ENCODE measurements at regions not wholly inside any gene's neighbourhood (a gene's known extent, or its start where the extent isn't known, plus 50 kb on each side); places are given as distances from the start of the nearest gene placed in this dataset.

DNA sequence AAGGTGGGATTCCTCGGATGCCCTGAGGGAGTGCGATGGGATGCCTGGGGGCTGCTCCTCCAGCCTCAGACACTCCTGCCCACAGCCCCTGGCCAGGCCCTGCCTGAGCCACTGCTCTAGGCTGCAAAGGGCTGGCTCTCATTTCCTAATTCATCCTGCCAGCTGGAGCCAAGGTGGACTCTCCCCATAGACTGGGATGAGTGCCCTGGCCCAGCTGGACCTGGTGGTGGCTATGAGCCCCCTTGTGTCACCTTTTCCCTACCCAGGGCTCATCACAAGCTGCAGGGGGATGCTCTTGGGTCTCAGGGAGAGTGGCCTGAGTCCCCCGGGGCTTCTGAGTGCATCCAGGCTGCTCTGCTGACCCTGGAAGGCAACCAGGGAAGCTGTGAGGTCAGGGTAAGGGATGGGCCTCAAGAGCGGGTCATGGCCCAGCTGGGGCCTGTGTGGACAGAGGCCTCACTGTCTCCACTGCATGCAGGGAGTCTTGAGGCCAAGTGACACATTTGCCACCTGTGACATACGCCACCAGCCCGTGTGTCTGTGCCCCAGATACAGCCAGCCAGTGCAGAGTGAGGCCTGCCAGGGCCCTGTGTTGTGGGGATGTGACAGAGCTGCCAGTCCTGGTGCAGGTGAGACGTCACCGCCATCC lies 102.7 kb upstream of the IER5L start:
- 93 to 98% methylated on average over 7 to 8 of the region's 8 CpGs for WGBS, 2 donors
- H3K27ac ChIP-seq, result no peak overlapping the region
- H3K9me3 ChIP-seq, result no peaks in the 10 kb centered on the region
- DNase-seq (peak in 1 of 2 donors; percentile 31), ATAC-seq (ENCODE audit: low FRiP score in 2 of 2) (no peak)
- H3K4me3 ChIP-seq, result no peak overlapping the region
- no peaks in the 10 kb centered on the region for H3K27me3 ChIP-seq
- peaks cover 17 to 28% (median 21%) of the 10 kb centered on the region in 4 donors for H3K4me1 ChIP-seq
- TF ChIP-seq EP300 (IDR thresholded peaks at IDR 0.05) (no peak), POLR2AphosphoS5 (IDR thresholded peaks at IDR 0.05) (no peak)
- TF ChIP-seq, protein P1, sequence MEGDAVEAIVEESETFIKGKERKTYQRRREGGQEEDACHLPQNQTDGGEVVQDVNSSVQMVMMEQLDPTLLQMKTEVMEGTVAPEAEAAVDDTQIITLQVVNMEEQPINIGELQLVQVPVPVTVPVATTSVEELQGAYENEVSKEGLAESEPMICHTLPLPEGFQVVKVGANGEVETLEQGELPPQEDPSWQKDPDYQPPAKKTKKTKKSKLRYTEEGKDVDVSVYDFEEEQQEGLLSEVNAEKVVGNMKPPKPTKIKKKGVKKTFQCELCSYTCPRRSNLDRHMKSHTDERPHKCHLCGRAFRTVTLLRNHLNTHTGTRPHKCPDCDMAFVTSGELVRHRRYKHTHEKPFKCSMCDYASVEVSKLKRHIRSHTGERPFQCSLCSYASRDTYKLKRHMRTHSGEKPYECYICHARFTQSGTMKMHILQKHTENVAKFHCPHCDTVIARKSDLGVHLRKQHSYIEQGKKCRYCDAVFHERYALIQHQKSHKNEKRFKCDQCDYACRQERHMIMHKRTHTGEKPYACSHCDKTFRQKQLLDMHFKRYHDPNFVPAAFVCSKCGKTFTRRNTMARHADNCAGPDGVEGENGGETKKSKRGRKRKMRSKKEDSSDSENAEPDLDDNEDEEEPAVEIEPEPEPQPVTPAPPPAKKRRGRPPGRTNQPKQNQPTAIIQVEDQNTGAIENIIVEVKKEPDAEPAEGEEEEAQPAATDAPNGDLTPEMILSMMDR (IDR thresholded peaks at IDR 0.05), result no peak
- H3K36me3 ChIP-seq, result peaks cover 0 to 1% (median 0%) of the 10 kb centered on the region in 4 donors

DNA sequence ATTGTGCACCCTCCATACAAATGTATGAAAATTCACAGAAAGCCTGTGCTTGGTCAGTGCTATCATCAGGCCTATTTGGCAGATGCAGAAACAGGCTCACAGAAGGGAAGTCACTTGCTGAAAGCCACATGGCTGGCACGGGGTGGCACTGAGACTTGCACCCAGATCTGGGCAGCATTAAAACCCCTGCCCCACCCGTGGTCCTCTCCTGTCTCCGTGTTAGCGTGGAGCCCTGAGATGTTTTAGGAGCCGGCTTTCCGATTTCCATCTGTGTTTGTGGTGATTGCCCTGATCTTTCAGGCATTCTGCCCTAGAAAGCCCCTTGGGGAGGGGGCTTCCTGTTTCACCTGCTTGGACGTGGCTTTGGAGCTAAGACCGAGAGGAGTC lies 102.2 kb upstream of the IER5L start:
- H3K4me3 ChIP-seq, result no peak overlapping the region
- no peak overlapping the region for H3K27ac ChIP-seq
- no peak for ATAC-seq (ENCODE audit: low FRiP score in 2 of 2)
- H3K9me3 ChIP-seq, result no peaks in the 10 kb centered on the region
- H3K4me1 ChIP-seq, result peaks cover 17 to 28% (median 21%) of the 10 kb centered on the region in 4 donors
- TF ChIP-seq, protein P1 (IDR thresholded peaks at IDR 0.05), result no peak
- TF ChIP-seq POLR2AphosphoS5 (IDR thresholded peaks at IDR 0.05) (no peak), POLR2A (IDR thresholded peaks at IDR 0.05) (no peak), EP300 (IDR thresholded peaks at IDR 0.05) (no peak)
- no peak for DNase-seq
- 86 to 100% methylated on average over 1 to 8 of the region's 8 CpGs for WGBS, 2 donors
- H3K36me3 ChIP-seq, result no peaks in the 10 kb centered on the region
- H3K27me3 ChIP-seq, result no peaks in the 10 kb centered on the region

DNA sequence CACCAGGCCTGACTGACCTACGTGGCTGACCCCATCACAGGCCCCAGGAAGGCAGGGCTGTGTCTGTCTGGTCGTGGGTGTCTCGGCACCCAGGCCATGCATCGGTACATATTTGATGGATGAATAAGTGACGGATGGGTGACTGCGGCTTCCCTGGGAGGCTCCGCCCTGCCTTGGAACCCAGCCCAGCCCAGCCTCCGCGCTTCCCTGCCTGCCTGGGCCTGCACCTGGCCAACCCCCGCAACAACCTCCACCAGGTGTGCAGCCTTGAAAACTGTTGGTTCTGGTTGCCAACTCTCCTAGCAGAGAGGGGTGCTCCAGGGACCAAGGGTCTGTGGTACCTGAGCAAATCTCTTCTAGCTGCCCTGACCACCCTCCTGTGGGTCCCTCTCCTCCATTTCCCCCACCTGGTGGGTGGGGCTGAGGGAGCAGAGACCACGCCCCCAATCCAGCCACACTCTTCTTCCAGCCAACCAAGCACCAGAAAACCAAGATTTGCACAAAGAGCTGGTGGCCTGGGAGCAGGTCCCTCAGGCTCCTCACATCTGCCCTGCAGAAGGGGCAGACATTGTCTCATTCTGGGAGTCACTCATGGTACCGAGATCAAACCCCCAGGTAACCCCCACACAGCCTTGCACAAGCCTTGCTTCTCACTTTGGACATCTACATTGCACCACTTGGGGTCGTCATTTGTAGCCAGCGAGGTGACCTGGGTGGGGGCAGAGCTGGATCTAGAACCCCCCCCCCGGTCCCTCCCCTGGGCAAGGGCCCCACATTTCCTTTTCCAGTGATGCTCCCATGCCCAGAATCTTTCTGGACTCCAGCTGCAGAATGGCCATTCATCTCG lies 100.6 kb upstream of the IER5L start:
- no peaks in the 10 kb centered on the region for H3K27me3 ChIP-seq
- peak; percentile 20 to 79 for DNase-seq
- H3K27ac ChIP-seq, result no peak overlapping the region
- H3K4me3 ChIP-seq, result no peak overlapping the region
- TF ChIP-seq, protein P1 (IDR thresholded peaks at IDR 0.05), result no peak
- TF ChIP-seq POLR2A (IDR thresholded peaks at IDR 0.05), result no peak
- TF ChIP-seq EP300 (IDR thresholded peaks at IDR 0.05), result no peak
- TF ChIP-seq POLR2AphosphoS5 (IDR thresholded peaks at IDR 0.05), result no peak
- no peaks in the 10 kb centered on the region for H3K36me3 ChIP-seq
- H3K9me3 ChIP-seq, result no peaks in the 10 kb centered on the region
- 78 to 82% methylated on average over 6 to 16 of the region's 16 CpGs for WGBS, 2 donors
- H3K4me1 ChIP-seq, result peaks cover 14 to 28% (median 20%) of the 10 kb centered on the region in 4 donors
- ATAC-seq (ENCODE audit: low FRiP score in 2 of 2), result no peak

DNA sequence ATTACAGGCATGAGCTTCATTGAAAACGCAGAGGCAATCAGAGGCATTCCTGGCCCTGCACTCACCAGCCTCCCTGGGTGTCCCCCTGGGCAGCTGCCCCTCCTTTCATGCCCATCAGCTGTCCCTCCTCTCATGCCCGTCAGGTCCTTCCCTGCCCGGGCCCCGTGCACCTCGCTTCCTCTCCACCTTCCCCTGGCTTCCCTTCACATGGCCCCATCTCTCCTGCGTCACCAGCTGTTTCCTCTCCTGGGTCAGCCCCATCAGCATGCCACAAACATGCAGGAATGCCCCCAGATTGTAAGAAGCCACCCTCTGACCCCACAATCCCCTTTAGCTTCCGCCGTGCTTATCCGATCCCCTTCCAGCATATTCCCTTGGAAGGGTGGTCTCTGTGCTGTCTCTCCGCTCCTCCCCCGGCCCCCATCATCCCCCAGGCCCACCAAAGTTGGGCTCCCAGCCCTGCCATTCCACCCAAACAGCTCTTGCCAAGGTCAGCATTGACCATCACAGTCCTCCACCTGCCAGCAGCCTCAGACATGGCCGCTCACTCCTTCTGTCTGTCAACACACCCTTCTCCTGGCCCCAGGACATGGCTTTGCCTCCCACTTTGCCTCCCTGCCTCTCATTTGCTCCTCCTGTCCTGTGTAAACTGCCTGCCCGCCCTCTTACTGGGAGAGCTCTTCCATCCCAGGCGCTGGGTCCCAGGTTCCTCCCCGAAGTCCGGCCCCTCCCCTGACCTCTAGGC lies 98.6 kb upstream of the IER5L start:
- H3K27me3 ChIP-seq, result no peaks in the 10 kb centered on the region
- peaks cover under 1 to 9% (median 4%) of the 10 kb centered on the region in 4 donors for H3K4me1 ChIP-seq
- H3K4me3 ChIP-seq, result no peak overlapping the region
- no peaks in the 10 kb centered on the region for H3K9me3 ChIP-seq
- H3K27ac ChIP-seq, result no peak overlapping the region
- 78 to 80% methylated on average over 16 of the region's 16 CpGs for WGBS, 2 donors
- ATAC-seq (ENCODE audit: low FRiP score in 2 of 2), result no peak
- H3K36me3 ChIP-seq, result no peaks in the 10 kb centered on the region
- peak; percentile 10 to 17 for DNase-seq
- TF ChIP-seq, protein P1 (IDR thresholded peaks at IDR 0.05), result no peak
- TF ChIP-seq EP300 (IDR thresholded peaks at IDR 0.05) (no peak), POLR2AphosphoS5 (IDR thresholded peaks at IDR 0.05) (no peak)
